ENCODE measurements at regions not wholly inside any gene's neighbourhood (a gene's known extent, or its start where the extent isn't known, plus 50 kb on each side); places are given as distances from the start of the nearest gene placed in this dataset.

GRCh38 chr2:63667132-63667700, 78.5 kb downstream of the MDH1 start:
- no peak for TF ChIP-seq CTCF (IDR thresholded peaks at IDR 0.05)
- no peak for TF ChIP-seq POLR2A (IDR thresholded peaks at IDR 0.05)

All from uterus (tissue), 2 donors.